NCI-H1417 (cell line): ENCODE measurements at regions not wholly inside any gene's neighbourhood (a gene's known extent, or its start where the extent isn't known, plus 50 kb on each side); places are given as distances from the start of the nearest gene placed in this dataset.
A peak's percentile ranks its signal among the peaks of the same experiment; 100 is the strongest.

Experiments
- DNase-seq, 3 experiments: peaks; one replicate each; lab custom pipeline; 2025; lab: John Stamatoyannopoulos, UW

DNA sequence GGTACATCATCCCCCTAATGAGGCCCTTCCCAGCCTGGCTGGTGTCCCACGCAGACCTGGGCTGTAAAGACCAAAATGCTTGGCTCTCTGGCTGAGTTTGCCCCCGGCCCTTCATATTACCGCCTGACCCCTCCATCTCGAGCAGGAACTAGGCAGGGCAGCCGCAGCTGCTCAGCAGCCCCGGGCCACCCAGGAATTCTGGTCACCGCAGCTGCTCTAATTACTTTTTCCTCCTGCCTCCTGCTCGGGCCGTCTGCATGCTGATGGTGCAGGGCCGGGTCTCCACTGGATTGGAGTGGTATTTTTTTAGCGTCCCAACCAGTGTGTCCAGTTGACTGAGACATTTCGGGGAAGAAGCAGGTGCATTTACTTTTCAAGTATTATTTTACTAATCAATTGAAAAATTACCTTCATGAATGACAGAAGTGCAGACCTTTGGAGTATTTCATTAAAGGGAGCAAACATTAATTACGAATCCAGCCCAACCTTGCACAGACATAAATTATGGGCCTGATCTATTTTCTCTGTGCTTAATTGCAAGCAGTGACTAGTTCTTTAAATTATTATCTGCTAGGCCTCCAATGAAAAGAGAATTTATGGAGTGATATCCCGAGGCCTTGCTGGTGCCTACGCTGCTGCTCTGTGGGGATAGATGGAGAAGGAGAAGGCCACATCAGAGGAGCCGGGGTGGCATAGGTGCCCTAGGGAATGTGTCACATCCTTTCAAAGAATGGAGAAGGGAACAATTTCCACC lies 176.2 kb downstream of the CYLD start:
- no peak for DNase-seq

DNA sequence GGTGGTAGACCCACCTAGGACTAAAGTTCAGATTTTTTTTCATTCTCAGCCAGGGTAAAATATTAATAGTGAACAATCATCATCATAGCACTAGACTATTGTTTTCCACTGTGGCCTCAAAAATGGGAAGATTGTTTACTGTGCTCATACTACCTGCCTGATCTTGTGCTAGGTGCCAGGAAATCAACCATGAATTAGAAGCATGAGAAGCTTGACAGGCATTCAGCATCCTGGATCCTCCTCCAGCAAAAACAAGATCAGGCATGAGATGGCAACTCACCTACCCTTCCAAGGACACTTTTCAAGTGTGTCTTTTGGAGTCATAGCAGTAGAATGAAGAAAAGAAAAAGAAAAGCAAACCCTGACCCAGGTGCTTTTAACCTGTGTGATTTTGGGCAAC lies 174.2 kb downstream of the CYLD start:
- DNase-seq = no peak

DNA sequence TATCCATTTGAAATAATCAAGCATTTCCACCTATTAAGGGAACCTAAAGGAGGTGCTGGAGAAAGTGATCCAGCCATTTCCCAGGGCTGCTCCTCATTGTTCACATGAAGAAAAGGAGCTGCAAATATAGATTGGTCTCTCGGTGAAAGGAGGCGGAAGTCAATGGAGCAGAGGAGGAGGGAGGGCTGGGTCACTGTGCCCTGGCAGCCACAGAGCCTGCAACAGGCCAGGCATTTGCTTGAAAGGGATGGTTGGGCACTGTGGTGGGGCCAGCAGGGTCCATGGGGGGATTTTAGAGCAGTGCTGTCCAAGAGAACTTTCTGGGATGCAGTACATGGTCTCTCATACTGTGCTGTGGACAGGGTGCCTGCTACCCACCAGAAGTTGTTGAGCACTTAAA lies 173.2 kb downstream of the CYLD start:
- DNase-seq = no peak

DNA sequence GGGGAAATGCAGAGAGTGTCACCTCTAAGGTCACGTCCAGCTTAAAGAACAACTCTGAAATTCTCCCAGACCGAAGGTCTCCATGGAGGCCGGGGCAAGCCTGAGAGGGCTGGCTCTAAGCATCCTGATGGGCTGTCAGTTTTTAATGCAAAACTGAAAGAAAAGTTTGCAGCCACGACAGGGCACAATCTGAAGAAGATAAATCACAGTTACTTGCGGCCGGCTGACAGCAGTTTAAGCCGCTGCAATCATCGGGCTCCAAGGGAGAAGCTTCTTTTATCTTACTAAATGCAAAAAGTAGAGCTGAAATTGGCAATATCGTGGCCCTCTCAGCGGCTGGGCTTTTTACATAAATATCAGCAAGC lies 168.8 kb downstream of the CYLD start:
- DNase-seq = no peak

DNA sequence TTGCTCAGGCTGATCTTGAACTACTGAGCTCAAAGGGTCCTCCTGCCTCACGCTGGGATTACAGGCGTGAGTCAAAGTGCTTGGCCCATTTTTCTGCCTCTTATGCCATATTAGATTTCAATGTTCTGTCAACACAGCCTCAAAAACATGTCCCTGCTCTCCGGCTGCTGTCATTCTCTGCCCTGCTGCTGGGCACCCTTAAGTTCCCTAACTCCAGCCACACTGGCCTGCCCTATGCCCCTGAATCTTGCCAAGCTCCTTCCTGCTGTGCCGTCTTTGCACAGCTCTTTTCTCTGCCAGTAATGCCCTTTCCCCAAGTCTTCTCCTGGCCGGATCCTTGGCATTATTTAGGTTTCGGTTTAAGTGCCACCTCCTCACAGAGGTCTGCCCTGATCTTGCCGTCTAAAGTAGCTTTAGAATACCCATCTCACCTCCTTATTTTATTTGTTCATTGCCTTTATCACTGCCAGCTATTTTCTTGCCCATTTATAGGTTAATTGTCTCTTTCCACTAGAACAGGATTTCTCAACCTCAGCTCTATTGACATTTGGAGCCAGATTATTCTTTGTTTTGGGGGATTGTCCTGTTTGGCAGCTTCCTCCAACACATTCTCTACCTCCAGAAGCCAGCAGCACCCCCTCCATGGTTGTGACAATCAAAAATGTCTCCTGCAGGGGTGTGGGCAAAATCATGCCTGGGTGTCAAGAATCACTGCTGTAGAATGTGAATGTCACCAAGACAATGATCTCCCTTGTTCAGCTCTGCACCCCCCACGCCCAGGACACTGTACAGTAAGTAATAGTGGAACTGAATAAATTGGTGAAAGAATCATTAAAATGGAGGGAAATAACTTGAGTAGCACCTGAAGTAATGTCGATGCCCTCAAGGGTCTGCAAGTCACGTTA lies 168.2 kb downstream of the CYLD start:
- DNase-seq = no peak

DNA sequence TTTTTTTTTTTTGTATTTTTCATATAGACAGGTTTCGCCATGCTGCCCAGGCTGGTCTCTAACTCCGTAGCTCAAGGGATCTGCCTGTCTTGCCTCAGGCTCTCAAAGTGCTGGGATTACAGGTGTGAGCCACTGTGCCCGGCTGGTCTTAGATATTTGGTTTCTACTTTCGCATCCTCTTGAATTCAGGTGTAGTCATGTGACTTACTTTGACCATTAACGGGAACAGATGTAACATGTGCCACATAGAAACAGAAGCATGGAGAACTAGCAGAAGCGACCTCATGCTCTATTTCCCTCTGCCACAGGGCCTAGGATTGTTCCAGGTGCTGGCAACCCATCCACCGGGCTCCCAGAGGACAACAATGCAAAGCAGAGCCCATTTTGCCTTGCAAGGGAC lies 166.6 kb downstream of the CYLD start:
- no peak for DNase-seq

DNA sequence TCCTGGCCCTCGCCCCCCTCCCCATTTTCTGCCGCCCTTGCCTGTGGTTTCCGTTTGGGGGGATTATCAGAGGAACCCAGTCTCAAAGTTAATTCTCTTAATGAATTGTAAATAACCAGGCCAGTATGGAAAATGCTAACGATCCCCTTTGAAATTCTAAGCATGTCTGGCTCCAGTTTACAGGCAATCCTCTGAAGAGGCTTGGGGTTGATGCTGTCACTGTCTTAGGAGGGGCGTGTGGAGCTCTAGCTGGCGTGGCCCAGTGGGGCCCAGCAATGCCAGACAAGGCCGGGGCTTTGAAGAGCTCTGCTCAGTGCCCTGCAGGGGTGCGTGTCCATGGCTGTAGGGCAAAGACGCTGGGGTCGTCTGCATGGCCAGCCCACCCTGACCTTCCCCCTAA lies 164.6 kb downstream of the CYLD start:
- DNase-seq = no peak

DNA sequence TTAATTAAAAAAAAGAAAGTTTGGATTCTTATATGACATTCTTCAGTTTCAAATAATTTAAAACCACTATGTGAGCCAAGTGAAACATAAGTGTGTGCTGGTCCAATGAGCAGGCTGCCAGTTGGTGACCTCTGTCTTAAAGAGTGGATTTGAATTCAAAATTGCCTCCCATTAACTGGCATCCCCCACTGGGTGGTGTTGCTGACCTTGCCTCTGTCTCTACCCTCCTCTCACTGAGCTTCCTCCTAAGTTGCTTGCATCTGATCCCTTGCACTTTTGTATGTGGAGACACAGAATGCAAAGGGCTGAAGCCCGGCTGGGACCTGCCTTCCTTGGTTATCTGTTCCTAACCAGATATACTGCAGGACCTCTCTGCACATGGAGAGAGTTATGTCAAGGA lies 160.6 kb downstream of the CYLD start:
- DNase-seq = no peak

DNA sequence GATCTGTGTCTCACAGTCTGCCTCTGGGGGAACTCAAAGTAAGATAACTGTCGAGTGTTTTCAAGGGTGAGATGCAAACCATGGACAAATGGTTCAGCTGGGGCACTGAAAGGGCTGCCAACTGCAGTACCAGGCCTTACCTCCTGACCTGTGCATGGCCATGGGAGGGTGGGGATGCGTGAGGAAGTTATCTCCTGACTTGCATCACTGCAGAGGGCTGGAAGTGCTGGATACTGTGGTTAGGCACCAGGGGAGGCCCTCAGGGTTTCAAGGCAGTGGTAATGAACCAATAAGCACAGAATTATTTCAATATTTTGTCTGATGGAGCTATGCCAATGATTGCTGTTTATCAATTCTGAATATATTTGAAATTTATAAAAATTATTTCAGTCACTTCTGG lies 159.2 kb downstream of the CYLD start:
- no peak for DNase-seq

DNA sequence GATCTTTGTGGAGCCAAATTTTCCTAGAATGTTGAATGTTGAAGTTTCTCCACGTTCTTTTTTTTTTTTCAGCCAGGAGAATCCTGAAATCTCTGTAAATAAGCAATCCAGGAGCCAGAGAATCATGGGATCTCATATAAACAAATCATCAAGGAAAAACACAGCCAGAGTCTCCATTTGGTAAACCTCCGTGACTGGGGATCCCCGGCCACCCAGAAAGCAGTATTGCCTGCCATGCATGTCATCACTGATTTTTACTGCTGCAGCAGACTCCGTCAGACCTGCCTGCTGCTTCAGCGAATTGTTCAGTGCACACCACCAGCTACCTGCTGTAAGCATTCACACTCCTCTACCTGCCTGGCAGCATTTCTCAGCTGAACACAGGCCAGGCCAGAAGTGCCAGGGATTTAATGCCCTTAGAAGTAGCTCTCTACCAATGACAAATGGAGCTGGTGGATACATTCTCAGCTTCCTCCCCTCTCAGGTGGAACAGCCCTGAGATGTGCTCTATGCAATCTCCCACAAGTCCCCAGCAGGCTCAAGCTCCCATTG lies 158.6 kb downstream of the CYLD start:
- peak in 1 of 3 experiments; percentile 16 for DNase-seq

DNA sequence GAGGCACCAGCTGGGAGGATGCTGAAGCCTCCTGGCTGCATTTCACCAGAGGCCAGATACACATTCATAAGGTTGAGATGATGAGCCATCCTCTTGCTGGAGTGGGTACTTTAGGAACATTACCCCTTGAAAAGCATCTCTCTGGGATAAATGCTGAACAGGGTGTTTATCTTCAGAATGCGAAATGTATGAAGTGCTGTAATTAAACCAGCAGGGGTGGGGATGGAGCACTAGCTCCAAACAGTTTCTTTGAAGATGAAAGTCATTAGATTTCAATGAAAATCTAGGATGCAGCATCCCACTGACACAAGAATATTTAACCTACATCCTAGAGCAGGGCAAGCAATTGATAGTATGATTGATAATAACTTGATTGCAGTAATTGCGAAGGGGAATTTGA lies 158.1 kb downstream of the CYLD start:
- peak; percentile 6 to 74 (median 44) for DNase-seq

DNA sequence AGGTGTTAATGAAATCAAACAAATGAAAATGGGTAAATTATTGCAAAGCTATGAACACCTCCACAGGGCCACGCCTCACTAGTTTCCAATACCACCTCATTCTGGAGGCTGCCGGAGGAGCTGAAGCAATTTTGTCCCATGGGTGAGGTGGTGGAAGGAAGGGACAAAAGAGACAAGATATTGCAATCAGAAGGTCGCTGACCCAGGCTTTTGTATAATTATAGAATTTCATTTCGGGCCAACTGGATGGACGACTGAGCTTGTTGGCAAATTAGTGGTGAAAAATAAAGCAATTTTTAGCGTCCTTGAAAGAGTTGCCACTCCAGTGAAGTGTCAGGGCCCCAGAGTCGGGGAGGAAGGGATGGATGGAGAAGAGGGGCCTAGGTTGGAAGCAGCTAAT lies 147.9 kb downstream of the CYLD start:
- DNase-seq = no peak

DNA sequence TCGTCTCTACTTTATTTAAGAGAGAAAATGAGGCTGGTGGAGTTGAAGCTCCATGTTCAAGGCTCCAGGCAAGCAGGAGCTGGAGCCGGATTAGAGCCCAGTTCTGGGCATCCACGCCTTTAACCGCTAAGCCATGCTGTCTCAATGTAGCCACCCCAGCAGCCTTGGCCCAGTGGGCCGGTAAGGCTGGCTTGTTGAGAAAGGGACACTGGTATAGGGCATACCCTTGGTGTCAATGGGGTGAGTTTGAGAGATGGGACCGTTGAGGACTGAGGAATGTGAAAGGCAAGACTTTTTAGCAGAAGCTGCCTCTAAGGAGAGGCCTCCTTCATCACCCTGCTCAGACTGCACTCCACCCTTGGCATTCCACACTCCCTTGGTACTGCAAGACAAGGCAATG lies 147.4 kb downstream of the CYLD start:
- DNase-seq = no peak

DNA sequence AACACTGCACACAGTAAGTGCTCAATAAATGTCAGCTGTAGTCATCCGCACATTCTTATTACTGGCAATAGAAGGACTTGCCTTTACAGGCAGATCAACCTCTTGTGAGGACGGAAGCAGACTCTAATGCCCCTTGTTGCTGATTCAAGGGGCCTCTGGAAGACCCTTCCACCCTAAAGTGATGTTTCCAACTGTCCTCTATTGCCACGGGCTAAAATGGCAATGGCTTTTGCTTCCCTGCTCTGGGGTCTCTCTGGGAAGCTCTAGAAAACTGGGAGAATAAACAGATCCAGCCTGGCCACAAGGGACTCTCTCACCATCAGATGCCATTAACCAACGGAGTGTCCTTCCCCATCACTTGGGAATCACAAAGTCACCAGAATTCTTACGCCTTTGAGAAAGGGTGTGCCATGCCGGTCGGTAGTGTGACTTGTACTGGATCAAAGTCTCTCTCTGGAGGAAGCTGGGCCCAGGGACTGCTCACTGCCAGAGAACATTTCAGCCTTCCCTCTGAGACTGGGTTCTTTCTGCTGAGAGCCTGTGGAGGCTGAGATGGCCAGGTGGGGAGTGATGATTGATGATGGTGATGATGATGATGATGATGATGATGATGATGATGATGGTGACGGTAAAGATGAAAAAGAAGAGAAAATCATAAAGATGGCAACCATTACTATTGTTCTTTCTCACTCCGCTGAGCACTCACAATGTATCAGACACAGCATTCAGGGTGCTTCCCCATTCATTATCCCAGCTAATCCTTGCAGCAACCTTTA lies 146.8 kb downstream of the CYLD start:
- DNase-seq = no peak

DNA sequence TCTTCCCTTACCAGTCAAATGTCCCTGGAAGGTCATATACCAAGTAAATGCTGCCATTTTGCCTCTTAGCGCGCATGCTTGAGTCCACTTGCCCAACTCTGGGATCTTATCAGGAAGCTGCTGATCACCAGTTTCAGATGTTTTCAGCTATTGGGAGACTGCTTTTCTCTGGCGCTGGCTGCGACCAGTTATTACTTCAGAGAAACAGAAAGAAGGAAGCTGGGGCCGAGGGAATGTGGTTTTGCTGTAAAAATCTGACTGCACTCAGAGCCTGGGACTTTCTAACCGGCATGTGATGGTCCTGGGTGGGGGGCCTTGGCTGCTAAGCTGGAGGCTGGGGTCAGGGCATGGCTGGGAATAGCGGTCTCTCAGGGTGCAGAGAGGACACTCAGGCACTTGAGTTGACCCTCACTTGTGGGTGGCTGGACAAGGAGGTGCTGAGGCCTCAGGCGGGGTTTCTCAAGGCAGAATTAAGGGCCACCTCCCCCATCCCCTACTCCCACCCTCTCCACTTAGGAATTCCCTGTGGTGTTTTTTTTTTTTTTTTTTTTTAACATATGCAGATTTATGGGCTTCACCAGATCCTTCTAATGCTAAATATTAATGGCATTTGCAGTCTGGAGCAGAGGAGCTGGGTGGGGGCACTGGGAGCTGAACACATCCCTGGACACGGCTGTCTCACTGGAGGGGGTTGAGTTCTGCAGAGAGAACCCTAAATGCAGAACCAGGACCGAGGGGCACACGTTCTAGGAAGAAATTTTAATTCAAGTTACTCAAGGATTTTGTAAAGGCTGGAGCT lies 145.8 kb downstream of the CYLD start:
- no peak for DNase-seq

DNA sequence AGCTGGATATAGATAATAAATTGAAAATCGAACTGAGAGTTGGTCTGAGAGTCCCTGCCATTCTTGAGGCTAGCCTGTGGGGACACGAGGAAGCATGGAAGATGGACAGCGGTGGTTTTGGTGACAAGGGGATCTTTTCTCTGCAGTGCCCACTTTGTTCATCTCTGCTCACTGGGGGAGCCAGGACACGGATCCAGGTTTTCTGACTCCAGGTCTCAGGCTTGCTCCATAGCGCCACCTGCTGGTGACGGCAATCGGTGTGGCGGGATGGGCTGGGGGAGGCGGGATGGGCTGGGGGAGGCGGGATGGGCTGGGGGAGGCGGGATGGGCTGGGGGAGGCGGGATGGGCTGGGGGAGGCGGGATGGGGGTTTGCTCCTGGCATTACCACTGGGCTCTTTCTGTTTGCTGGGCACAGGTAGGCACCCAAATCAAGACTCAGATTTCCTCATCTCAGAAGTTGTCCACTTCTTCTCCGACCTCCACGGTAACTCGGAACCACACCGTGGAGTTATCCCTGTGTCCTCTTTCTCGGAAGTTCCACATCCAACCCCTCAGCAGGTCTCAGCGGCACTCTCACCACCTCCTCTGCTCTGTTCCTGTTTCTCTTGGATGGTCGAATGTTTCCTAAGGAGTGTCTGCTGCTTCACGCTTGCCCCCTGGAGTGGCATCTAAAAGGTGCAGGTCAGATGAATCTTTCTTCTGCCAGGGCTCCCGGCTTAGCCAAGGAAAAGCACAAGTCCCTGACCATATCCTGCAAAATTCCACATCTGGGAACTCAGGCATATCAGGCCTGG lies 142.4 kb downstream of the CYLD start:
- no peak for DNase-seq

DNA sequence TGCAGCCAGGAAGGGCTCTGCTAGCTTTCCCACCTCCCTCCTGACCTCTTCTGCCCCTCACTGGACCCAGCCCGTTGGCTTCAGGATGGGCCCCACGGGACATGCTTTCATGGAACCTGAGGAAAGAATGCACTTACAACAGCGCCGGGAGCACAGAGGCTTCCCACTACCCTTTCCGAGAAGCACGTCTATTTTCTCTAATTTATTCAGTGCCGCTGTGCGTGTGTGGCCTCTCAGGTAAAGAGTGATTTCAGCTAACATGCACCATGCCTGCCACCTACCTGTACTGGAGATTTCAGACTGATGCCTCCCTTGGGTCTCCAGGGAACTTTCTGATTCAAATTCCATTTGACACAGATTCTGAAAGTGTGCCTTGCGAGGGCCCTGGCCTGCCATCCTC lies 140.1 kb downstream of the CYLD start:
- no peak for DNase-seq

DNA sequence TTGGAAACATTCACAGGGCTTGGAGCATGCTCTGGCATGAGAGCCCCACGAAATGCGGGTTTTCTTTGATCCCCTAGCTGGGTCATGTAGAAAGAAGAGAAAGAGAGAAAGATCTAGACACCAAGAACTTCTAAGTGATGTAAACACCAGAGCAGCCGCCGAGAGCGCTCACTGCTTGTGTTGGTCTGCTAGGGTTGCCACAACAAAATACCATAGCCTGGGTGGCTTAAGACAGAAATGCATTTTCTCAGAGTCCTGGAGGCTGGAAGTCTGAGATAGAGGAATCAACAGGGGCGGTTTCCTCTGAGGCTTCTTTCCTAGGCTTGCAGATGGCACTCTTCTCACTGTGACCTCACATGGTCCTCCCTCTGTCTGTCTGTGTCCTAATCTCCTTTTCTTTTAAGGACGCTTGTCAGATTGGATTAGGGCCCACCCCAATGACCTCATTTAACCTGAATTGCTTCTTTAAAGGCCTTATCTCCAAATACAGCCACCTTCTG lies 139.5 kb downstream of the CYLD start:
- DNase-seq = no peak

DNA sequence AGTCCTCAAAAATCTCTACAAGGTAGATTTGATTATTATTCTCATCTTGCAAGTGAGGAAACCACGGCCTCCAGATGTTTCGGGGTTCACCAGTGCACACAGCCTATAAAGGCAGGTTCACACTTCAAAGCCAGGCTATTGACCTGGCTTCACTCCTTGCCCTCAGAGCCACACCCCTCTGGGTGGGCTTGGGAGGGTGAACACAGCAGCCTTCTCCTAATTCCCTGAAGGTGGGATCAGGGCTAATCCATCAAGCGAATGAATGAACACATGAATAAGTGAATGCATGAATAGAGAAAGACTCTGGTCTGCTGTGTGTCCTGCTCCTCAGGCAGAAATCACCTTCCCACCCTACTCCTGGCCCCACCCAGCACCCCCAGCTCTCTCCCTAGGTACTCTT lies 139.0 kb downstream of the CYLD start:
- no peak for DNase-seq

DNA sequence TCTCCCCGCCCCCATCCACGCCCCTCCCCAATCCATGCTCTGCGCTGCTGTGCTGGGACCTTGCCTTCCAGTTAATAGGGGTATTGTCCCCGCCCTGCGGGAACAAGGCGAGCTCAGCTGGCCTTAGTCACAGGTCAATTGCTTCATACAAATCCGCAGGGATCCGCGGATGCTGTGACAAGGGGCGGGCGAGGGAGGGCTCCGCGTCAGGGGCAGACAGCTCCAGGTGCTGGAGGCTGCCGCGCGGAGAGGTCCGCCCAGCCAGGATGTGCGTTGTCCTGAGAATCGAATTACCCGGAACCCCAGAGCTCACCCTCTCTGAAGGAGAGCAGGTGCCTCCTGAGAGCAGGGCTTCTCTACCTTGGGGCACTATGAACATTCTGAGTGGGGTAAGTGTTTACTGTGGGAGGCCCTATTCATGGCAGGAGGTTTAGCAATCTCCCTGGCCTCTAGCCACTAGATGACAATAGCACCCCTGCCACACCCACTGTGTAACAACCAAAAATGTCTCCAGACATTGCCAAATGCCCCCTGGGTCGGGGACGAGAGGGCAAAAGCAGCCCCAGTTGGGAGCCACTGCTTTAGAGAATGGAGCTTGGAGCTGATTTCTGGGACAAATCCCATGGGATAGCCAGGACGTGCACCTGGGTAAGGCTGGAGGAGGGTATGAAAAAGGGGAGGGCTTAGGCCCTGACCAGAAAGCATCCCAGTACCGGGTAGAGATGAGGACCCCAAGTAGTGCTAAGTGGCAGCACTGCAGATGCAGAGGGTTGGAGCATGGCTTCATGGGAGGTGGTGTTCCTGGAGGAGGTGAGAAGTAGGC lies 138.2 kb downstream of the CYLD start:
- DNase-seq = peak; percentile 4 to 27 (median 17)
